Fibroblast of skin of left biceps (primary cell): ENCODE measurements at regions not wholly inside any gene's neighbourhood (a gene's known extent, or its start where the extent isn't known, plus 50 kb on each side); places are given as distances from the start of the nearest gene placed in this dataset.

Experiments
- DNase-seq, 2 experiments: peaks; one replicate each; pipeline ENCODE4 v3.0.0-alpha.2; 2013; ENCODE audit warnings: low read depth in 2 of 2

DNA sequence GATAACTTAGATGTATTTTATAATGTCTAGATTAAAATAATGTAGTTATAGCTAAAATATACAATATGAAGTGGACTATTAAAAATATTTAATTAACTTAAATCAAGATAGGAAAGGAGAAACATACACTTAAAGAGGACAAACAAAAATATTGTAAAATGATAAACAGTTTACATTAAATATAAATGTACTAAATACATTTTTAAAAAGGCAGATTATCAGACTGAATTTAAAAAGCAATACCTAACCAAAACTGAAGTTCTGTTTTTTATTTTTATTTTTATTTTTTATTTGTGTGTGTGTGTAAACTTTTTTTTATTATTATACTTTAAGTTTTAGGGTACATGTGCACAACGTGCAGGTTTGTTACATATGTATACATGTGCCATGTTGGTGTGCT lies 811.6 kb upstream of the INTU start:
- DNase-seq = no peak

DNA sequence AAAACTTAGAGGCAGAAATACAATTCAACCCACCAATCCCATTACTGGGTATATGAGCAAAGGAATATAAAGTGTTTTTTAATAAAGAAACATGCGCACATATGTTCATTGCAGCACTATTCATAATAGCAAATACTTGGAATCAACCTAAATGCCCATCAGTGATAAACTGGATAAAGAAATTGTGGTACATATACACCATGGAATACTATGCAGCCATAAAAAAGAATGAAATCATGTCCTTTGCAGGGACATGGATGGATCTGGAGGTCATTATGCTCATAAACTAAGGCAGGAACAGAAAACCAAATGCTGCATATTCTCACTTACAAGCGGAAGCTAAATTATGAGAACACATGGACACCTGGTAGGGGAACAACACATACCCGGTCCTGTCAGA lies 807.7 kb upstream of the INTU start:
- DNase-seq = no peak

DNA sequence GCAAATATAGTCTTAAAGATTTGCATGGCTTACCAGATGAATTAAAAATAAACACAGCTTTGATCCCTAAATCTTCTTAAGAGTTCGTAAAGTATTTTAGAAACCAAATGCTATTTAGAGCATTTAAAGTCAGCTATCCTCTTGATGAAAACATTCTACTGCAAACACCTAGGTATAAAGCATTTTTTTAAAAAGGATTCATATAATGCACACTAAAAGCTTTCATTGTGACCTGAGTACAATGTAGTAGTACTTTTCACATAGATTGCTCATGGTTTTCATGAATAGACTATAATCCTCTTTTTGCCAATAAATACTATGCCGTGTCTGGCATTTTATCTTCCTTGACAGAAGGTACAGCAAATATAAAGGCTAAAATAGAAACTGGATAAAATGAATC lies 805.1 kb upstream of the INTU start:
- DNase-seq = no peak

DNA sequence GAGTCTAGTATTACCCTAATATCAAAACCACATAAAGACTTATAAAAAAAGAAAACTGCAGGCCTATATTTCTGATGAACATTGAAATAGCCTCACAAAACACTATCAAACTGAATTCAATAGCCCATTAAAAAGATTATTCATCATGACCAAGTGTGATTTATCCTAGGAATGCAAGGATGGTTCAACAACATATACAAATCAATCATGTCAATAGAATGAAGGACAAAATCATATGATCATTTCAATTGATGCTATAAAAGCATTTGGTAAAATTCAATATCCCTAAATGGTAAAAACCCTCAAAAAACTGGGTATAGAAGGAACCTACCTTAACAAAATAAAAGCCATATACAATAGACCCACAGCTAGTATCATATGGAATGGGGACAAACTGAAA lies 797.9 kb upstream of the INTU start:
- no peak for DNase-seq

DNA sequence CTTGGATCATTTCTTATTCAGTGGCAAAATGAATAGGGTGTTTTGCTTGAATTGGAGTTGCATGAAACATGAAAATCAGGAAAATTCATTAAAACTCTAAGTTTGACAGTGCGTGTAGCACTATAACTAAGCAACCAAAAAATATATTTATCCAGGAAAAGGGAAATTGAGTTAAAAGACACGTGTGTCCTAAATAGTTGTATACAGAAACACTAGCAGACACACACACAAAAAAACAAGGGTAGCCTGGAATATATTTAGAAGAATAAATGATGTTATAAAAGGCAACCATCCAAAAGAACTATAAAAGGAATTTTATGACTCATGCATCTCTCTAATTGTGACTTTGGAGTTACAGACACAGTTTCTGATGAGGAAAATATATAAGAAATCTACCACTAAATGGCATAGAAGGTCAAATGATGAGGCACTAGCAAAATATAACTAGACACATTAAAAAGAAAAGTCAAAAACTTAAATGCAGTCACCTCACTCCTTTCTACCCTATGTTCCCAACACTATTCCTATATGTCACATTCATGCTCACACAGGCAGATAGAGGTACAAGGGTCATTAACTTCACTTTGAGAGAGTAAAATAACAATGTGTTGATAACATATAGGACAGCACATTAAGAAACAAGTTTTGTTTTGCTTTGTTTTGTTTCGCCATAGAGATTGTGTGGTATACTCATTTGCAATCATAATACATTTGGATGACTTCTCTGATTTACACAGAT lies 793.6 kb upstream of the INTU start:
- peak in 1 of 2 experiments; percentile 34 for DNase-seq

DNA sequence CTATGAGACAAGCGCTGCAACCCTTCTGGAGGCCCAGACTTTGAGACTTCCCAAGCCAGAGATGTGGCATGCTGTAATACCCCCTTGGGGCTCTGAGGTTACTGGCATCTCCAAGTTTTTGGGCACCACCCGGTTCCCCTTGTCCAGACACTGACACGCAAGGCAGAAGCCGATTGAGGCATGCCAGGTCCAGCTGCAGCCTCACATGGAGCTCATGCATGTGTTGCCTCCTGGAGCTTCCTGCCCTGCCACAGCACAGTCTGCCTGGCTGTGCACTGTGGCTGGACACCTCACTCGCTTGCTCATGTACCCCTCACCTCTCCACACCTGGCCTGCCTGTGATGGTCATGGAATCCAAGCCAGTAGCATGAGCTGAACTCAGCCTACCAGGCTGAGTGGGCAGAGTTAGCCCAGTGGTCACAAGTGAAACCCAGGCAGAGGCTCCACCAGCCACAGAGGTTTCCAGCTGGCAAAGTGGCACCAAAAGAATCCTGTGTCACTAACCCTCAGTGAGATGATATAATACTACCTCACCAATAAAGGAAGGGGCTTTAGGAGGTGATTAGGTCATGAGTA lies 789.2 kb upstream of the INTU start:
- DNase-seq = no peak

DNA sequence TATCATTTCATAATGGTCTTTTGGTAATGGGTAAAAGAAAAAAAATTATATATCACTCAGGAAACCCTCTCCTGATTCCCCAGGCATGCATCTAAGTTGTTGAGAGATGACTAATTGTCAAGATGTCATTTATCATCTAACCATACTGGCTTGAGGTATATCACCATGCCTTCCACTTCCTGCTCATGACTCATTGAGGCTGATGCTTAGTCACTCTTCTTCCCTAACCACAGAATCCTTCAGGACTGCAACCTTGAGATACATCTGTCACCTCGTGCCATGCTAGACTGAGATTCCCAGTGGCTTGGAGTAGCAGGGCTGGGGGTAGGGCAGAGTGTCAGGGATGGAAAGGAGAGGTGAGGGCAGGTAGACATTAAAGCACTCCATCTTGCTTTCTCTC lies 782.5 kb upstream of the INTU start:
- DNase-seq = peak; percentile 98

DNA sequence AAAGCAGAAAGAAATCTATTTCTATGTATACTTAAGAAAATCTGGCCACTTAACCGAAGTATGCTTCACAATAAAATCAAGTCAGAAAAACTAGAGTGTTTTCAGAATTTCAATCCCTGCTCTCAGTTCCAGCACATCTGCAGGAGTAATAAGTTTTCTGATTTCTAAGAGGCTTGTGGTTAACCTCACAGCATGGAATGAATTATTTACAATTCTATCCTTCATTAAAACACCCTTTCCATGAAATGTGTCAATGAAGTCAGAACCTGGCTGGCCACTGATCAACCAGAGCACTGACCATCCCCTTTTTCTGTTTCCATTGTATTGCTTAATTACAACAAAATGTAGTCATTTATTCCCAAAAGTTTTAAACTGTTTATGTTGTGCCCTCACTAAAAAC lies 781.4 kb upstream of the INTU start:
- peak; percentile 73 to 75 for DNase-seq

DNA sequence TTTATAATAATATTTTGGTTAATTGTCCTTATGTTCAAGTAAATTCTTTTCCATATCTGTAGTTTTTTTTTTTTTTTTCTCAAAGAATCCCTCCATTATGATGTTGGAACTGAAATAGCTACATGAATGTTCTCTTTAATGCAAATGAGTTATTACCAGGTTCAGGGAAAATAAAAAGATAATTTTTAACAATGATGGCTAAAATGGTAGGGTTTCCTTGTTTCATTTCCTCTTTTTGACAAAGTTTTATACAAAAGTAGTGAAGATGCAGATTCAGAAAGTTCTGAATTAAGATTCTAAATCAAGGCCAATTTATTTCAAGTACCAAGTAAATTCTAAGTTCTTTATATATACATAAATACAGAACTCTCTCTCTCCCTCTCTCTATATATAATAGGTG lies 779.0 kb upstream of the INTU start:
- DNase-seq = no peak

DNA sequence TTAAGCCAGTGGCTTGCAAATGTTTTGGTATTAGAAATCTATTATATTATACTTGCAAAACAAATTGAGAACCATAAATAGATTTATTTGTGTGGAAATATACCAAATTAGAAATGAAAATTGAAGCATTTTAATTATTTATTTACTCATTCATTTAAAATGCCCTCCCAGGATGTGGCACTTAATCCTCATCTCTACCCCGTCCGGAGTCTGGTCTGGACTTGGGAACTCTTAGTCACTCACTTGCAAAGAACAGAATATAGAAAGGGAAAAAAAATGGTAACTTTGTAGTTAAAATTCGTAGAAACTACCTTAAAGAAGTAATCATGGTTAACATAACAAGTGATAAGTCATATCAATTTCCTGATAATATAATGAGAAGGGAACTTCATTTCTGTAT lies 775.9 kb upstream of the INTU start:
- no peak for DNase-seq

DNA sequence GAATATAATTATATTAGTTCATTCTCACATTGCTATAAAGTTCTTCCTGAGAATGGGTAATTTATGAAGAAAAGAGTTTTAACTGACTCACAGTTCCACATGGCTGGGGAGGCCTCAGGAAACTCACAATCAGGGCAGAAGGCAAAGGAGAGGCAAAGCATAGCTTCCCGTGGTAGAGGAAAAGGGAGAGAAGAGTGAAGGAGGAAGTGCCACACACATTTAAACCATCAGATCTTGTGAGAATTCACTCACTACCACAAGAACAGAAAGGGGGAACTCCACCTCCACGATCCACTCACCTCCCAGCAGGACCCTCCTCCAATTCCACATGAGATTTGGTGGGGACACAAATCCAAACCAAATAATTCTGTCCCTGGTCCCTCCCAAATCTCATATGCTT lies 773.4 kb upstream of the INTU start:
- no peak for DNase-seq

DNA sequence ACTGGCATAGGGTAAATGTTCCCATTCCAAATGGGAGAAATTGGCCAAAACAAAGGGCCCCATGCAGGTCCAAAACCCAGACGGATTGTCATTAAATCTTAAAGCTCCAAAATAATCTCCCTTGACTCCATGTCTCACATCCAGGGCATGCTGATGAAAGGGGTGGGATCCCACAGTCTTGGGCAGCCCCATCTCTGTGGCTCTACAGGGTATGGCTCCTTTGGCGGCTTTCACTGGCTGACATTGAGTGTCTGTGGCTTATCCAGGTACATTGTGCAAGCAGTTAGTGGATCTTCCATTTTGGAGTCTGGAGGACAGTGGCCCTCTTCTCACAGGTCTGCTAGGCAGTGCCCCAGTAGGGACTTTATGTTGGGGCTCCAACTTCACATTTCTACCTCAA lies 772.9 kb upstream of the INTU start:
- no peak for DNase-seq

DNA sequence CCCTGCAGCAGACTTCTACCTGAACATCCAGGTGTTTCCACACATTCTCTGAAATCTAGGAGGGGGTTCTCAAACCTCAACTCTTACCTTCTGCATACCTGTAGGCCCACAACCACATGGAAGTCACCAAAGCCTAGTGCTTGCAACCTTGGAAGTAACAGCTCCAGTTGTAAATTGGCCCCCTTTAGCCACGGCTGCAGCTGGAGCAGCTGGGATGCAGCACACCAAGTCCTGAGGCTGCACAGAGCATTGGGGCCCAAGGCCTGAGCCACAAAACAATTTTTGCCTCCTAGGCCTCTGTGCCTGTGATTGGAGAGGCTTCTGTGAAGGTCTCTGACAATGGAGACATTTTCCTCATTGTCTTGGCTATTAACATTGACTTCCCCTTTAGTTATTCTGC lies 772.4 kb upstream of the INTU start:
- DNase-seq = no peak

DNA sequence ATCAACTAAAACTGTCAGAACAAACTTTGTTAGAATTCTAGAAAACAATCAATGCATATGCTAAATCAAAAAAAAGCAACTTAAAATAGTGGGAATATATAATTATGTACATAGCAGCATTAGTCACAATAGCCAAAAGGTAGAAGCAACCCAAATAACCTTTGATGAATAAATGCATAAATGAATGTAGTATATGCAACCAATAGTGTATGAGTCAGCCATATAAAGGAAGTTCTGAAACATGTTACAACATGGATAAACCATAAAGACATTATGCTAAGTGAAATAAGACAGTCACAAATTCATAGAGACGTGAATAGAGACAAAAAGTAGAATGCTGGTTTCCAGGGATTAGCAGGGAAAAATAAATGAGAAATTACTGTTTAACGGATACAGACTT lies 762.8 kb upstream of the INTU start:
- no peak for DNase-seq

DNA sequence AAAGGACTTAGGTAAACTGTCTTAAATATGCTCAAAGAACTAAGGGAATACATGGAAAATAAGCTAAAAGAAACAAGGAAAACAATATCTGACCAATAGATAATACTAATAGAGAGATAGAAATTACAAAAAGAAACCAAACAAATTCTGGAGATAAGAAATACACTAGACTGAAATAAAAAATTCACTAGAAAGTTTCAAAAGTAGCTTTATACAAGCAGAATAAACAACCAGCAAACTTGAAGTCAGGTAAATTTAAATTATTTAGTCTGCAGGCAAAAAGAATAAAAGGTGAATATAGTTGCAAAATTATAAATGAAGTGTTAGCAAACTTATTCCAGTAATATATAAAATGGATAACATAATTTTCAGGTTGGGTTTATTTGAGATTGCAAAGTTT lies 760.9 kb upstream of the INTU start:
- DNase-seq = no peak

DNA sequence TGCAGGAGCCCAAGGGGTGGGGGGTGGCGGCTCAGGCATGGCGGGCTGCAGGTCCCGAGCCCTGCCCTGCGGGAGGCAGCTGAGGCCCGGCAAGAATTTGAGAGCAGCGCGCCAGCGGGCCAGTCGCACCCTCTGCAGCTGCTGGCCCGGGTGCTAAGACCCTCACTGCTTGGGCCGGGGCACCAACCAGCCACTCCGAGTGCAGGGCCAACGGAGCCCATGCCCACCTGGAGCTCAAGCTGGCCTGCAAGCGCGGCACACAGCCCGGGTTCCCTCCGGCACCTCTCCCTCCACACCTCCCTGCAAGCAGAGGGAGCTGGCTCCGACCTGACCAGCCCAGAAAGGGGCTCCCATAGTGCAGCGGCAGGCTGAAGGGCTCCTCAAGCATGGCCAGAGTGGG lies 758.2 kb upstream of the INTU start:
- DNase-seq = no peak

DNA sequence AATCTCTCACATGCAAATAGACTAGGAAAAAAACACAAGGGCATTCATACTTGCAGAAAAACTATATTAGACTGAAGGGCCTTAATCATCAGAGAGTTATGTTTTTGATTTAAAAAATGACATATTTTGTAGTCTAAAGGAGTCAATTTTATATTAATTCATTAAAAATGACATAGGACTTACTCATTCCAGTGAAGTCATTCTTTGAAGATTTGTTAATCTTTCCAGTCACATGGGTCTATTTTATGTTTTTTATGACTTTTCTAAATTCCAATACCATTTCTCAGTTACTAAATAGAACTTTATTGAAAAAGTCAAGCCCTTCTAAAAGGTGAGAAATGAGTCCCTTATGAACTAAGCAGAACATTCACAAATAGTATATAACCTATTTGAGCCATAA lies 743.8 kb upstream of the INTU start:
- DNase-seq = peak; percentile 47 to 59

DNA sequence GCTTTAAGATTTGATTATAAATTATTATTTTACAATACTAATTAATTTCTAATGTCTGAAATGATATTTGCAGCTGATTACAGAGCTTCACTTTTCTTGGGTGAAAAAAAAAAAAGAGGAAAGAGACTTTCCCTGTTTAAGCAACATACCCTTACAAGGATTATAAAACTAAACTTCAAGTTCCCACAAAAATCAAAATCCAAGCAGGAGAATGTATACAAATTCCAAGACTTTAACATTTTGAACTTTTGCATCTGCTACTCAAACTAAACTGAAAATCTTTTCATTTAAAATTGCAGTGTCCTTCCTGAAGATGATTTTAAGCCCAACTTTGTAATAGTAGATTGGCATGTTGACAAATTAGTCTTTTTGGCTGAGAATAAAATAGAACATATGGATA lies 742.4 kb upstream of the INTU start:
- peak; percentile 8 to 17 for DNase-seq

DNA sequence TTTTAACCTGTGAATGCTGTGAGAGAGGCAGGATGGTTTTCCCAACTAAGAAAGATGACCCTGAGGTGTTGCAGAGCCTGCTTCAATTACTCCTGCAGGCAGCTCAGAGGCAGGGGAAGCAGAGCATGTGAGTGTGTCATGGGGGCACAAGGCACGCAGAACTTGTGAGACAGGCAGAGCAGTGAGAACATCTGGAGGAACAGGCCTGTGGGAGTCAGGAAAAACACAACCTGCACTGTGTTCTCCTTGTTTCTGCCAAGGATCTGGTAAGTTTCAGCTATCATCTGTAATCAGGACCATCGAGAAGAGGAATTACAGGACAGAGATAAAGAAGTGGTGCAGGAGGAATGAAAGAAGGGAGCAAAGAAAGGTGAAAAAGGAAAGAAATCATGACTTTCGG lies 741.8 kb upstream of the INTU start:
- peak; percentile 26 to 29 for DNase-seq

DNA sequence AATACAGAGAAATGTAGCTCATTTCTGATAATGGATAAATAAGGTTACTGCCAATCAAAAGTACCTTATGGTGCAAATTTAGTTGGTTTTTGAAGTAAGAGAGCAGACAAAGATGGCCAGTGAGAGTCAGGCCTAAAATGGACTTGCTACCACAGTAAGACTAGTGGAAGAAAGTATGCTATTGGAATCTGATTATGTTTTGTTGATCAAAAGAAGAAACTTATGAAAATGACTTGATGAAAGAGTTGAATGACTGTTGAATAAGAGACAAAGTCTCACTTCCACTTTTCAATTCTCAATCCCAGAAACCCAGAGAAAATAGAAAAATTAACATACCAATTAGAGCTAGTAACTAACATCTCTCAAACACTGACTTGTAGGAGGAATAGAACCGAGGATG lies 737.8 kb upstream of the INTU start:
- DNase-seq = no peak

DNA sequence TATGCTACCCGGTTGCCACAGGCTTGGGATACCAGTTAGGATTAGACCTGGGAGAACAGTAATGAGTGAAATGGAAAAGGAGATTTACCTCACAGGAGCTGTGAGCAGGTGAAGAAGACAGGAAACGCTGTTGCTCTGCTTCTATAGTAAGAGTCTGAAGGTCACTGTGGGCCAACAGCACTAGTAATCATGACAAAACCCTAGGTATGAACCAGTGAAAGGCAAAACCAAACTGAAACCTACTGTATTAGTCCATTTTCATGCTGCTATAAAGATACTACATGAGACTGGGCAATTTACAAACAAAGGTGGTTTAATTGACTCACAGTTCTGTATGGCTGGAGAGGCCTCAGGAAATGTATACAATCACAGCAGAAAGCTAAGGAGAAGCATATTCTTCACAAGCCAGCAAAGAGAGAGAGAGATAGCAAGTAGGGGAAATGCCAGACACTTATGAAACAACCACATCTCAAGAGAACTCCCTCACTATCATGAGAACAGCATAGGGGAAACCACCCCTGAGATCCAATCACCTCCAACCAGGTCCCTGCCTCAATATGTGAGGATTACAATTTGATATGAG lies 736.7 kb upstream of the INTU start:
- no peak for DNase-seq

DNA sequence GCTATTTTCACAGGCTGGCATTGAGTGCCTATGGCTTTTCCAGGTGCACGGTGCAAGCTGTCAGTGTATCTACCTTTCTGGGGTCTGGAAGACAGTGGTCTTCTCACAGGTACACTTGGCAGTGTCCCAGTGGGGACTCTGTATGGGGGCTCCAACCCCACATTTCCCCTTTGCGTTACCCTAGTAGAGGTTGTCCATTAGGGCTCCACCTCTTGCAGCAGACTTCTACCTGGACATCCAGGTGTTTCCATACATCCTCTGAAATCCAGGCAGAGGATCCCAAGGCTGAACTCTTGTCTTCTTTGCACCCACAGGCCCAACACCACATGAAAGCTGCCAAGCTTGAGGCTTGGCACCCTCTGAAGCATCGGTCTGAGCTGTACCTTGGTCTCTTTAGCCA lies 735.7 kb upstream of the INTU start:
- DNase-seq = no peak

DNA sequence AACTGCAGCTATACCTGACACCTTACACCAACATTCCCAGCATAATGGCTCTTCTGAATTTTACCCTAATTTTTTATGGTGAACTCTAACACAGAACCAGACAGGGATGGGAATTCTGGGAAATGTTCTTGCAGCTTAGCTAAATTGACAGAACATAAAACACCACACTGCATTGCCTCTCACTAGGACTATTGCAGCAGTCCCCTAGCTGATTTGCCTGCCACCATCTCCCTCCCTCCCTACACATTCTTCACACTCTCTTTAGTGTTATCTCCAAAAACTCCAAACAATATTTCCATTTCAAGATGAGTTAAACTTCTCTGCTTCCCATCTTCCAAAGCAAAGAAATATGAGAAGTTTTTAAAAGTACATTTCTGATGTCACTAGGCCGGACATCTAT lies 733.9 kb upstream of the INTU start:
- no peak for DNase-seq

DNA sequence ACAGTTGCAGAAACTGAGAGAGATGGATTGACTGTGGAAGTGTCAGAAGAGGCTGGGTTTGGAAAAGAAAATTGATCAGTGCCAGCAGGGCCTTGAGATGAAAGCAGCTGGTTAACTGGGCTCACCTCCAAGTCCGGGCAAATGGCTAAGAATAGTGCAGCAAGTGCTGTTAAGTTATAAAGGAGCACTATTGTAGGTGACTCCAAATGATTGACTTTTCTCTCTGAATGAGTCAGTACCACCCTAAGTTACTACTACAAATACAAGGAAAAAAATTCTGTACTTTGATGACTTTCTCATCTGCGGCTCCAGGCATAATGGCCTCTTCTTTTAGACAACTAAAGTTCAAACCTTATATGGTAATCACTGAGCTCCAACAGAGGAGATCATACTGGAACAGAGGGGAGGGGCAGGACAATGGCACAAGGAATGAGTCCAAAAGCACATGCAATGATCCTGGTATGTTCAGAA lies 733.4 kb upstream of the INTU start:
- peak; percentile 91 to 92 for DNase-seq
